Ascending aorta (tissue), 2 donors: ENCODE measurements at regions not wholly inside any gene's neighbourhood (a gene's known extent, or its start where the extent isn't known, plus 50 kb on each side); places are given as distances from the start of the nearest gene placed in this dataset.

Source experiments
- DNase-seq, 2 donors: peaks; one replicate each; pipeline ENCODE4 v3.0.0-alpha.2; 2019; ENCODE audit warnings: low spot score in 2 of 2
- H3K27ac ChIP-seq, 2 donors: fragments of 200-600 bp; sonication (generic); one replicate each; pipeline ENCODE4 v1.5.1; 2016 to 2017; ENCODE audit warnings: mild to moderate bottlenecking in 1 of 2
- H3K27me3 ChIP-seq: fragments of 200-600 bp; sonication (generic); one replicate; pipeline ENCODE4 v1.5.1; 2017
- H3K36me3 ChIP-seq, 2 donors: fragments of 200-600 bp; sonication (generic); one replicate each; pipeline ENCODE4 v1.5.1; 2016
- H3K4me1 ChIP-seq, 2 donors: fragments of 200-600 bp; sonication (generic); one replicate each; pipeline ENCODE4 v1.5.1; 2016 to 2017; ENCODE audit warnings: mild to moderate bottlenecking in 1 of 2
- H3K4me3 ChIP-seq, 2 donors: fragments of 200-600 bp; sonication (generic); one replicate each; pipeline ENCODE4 v1.5.1; 2016 to 2017; ENCODE audit warnings: mild to moderate bottlenecking in 1 of 2
- H3K9me3 ChIP-seq, 2 donors: fragments of 200-600 bp; sonication (generic); one replicate each; pipeline ENCODE4 v1.5.1; 2016
- intact Hi-C: fragments of 100-400 bp; cut with DNase I; formaldehyde crosslinking; loops from one replicate; pipeline ENCODE4 v1.15.1; 2023
- TF ChIP-seq, protein P1 (sequence below), 3 experiments: fragments of 200-600 bp in 2 of 3; fragments of 450-650 bp in 1 of 3; sonication (generic) in 2 of 3; IDR thresholded peaks; one replicate each; pipeline ENCODE4 v1.5.1; 2016 to 2019; ENCODE audit warnings: antibody characterized with exemption in 3 of 3, mild to moderate bottlenecking in 1 of 3, moderate library complexity in 1 of 3

DNA sequence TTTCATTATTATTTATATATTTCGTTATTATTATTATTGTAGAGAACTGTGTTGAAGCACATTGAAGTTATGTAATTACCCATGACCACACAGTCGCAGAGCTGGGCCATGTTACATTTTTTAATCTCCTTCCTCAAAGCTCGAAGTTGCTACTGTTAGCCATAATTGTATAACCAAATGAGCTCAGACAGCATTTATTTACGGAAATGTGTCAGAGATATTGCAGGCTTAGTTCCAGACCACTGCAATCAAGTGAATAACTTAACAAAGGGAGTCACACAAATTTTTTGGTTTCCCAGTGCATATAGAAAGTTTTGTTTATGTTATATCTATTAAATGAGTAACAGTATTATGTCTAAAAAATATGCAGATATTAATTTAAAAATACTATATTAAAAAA is 147.1 kb upstream of the SLITRK1 start:
- no peak overlapping the region for H3K4me3 ChIP-seq
- no peaks in the 10 kb centered on the region for H3K9me3 ChIP-seq
- H3K27me3 ChIP-seq, result no peaks in the 10 kb centered on the region
- H3K36me3 ChIP-seq, result no peaks in the 10 kb centered on the region
- intact Hi-C loops, result no loop called here
- no peak for DNase-seq
- H3K27ac ChIP-seq, result no peak overlapping the region
- H3K4me1 ChIP-seq, result no peaks in the 10 kb centered on the region
- TF ChIP-seq, protein P1, sequence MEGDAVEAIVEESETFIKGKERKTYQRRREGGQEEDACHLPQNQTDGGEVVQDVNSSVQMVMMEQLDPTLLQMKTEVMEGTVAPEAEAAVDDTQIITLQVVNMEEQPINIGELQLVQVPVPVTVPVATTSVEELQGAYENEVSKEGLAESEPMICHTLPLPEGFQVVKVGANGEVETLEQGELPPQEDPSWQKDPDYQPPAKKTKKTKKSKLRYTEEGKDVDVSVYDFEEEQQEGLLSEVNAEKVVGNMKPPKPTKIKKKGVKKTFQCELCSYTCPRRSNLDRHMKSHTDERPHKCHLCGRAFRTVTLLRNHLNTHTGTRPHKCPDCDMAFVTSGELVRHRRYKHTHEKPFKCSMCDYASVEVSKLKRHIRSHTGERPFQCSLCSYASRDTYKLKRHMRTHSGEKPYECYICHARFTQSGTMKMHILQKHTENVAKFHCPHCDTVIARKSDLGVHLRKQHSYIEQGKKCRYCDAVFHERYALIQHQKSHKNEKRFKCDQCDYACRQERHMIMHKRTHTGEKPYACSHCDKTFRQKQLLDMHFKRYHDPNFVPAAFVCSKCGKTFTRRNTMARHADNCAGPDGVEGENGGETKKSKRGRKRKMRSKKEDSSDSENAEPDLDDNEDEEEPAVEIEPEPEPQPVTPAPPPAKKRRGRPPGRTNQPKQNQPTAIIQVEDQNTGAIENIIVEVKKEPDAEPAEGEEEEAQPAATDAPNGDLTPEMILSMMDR (IDR thresholded peaks at IDR 0.05), result no peak

DNA sequence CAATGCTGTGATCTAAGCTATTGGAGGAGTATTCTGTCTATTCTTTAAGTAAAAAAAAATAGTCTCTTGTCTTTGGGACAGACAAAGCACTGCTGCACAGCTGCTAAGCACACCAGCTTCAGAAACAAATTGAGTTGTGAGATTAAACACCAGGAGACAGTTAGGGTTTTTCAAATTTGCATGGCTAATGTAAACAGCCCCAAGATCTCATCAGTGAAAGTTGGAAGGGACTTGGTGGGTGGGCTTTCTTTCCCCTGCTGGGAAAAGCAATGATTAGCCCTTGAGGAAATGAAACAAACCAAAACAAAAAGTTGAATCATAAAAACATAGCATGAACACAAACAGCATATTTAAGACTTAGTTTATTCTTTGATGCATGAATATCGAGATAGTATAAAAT is 143.6 kb upstream of the SLITRK1 start:
- intact Hi-C loops, result no loop called here
- no peak for DNase-seq
- H3K4me1 ChIP-seq, result no peaks in the 10 kb centered on the region
- no peaks in the 10 kb centered on the region for H3K27me3 ChIP-seq
- no peak overlapping the region for H3K4me3 ChIP-seq
- H3K9me3 ChIP-seq, result no peaks in the 10 kb centered on the region
- H3K36me3 ChIP-seq, result no peaks in the 10 kb centered on the region
- TF ChIP-seq, protein P1 (IDR thresholded peaks at IDR 0.05), result no peak
- H3K27ac ChIP-seq, result no peak overlapping the region

DNA sequence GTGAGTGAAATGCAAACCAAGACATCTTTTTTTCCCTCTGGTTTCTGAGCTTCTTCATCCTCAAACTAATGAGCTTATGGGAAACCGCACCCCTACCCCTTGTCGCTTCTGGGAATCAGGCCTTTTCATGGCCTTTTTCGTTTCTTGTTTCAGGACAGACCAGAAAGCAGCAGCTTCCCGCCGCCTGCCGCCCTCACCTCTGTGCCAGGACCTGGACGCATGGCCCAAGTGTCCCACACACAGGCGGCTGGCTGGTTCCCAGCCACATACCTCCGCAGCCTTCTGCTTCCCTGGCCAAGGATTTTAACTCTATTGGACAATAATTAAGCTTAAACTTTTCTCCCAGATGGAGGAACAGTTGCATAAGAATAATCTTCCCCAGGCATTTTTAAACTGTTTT is 114.1 kb upstream of the SLITRK1 start:
- H3K36me3 ChIP-seq, result no peaks in the 10 kb centered on the region
- H3K27ac ChIP-seq, result no peak overlapping the region
- DNase-seq, result no peak
- intact Hi-C loops, result no loop called here
- no peaks in the 10 kb centered on the region for H3K9me3 ChIP-seq
- H3K27me3 ChIP-seq, result no peaks in the 10 kb centered on the region
- TF ChIP-seq, protein P1 (IDR thresholded peaks at IDR 0.05), result no peak
- no peaks in the 10 kb centered on the region for H3K4me1 ChIP-seq
- no peak overlapping the region for H3K4me3 ChIP-seq

DNA sequence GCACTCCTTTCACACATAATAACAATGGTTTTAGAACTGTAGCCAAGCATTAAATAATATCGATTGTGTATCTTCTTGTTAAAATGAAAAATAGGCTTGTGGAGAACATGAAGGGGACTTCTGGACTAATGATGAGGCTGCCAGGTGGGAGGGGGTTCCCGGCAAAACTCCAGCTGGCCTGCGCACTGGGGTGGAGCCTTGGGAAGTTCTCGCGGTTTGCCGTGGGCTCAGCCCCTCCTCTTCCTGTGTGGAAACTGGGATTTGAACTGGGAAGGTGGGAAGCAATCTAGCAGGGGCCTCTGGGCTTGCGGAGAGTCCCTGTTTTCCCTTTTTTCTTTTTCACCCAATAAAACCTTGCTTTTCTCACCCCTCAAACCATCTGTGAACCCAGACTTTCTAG is 113.7 kb upstream of the SLITRK1 start:
- Histone ChIP-seq H3K27ac (no peak overlapping the region), H3K4me1 (no peaks in the 10 kb centered on the region), H3K27me3 (no peaks in the 10 kb centered on the region), H3K4me3 (no peak overlapping the region), H3K9me3 (no peaks in the 10 kb centered on the region), H3K36me3 (no peaks in the 10 kb centered on the region)
- TF ChIP-seq, protein P1 (IDR thresholded peaks at IDR 0.05), result no peak
- no peak for DNase-seq
- intact Hi-C loops, result no loop called here

DNA sequence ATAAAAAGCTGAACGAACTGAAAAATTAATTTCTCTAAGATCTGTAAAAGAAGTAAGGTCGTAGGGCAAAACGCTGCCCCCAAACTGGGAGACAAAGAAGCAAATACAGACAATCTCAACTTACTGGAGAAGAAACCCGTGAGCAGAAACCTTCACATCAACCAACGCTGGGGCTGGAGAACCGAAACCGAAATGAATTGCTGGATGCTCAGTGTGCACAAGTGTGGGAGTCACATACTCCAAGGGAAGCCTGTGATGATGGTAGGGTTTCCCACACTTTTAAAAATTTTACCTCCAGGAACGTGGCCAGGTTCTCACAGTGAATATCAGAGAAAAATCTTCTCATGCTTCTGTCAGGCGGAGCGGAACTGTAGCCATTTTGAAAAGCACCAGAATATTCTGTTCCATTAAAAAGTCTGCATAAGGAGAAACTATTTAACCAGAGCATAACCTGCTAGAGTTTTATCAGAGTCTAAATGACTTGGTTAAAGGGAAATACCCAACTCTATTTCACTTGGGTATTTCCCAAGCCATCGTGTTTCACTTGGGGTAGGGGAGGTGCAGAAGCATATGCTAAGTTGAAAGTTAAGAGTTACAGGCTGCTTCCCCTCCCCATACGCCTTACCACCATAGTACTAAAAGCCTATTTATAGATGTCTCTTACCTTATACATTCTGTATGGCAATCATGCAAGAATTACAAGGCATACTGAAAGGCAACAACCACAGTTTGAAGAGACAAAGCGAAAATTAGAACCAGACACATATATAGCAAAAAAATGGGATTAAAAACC is 110.5 kb upstream of the SLITRK1 start:
- no peak for DNase-seq
- intact Hi-C loops, result no loop called here
- Histone ChIP-seq H3K4me3 (no peak overlapping the region), H3K27me3 (no peaks in the 10 kb centered on the region), H3K27ac (no peak overlapping the region), H3K36me3 (no peaks in the 10 kb centered on the region), H3K4me1 (no peaks in the 10 kb centered on the region), H3K9me3 (no peaks in the 10 kb centered on the region)
- TF ChIP-seq, protein P1 (IDR thresholded peaks at IDR 0.05), result no peak
